CD4-positive, CD25-positive, alpha-beta regulatory T cell (primary cell): ENCODE measurements at regions not wholly inside any gene's neighbourhood (a gene's known extent, or its start where the extent isn't known, plus 50 kb on each side); places are given as distances from the start of the nearest gene placed in this dataset.

Source experiments
- ATAC-seq, 2 donors: fragments of 150-1000 bp; cut with Tn5 transposase; one replicate each; pipeline ENCODE4 v1.10.0; 2021; ENCODE audit warnings: low read depth in 2 of 2, moderate number of reproducible peaks in 2 of 2, moderate library complexity in 1 of 2
- DNase-seq, 3 donors: peaks; one replicate each; pipeline versions ENCODE4 v3.0.0 to v3.0.0-alpha.2; 2012 to 2022; ENCODE audit warnings: mixed read lengths in 1 of 3
- H3K27ac ChIP-seq: one replicate; pipeline ENCODE4 v1.7.0; 2013; ENCODE audit warnings: mild to moderate bottlenecking, low read length; ENCODE audit not compliant: insufficient read depth, poor library complexity, severe bottlenecking
- H3K27me3 ChIP-seq: one replicate; pipeline ENCODE4 v1.7.0; 2013; ENCODE audit warnings: low read length; ENCODE audit not compliant: control insufficient read depth, insufficient read depth
- H3K36me3 ChIP-seq: one replicate; pipeline ENCODE4 v1.7.0; 2013; ENCODE audit warnings: mild to moderate bottlenecking, low read length, moderate library complexity; ENCODE audit not compliant: control insufficient read depth, insufficient read depth
- H3K4me1 ChIP-seq: 2 replicates; pipeline ENCODE4 v1.7.0; 2013; ENCODE audit warnings: mild to moderate bottlenecking, low read length; ENCODE audit not compliant: insufficient read depth, control insufficient read depth, poor library complexity, severe bottlenecking
- H3K4me3 ChIP-seq: one replicate; pipeline ENCODE4 v1.7.0; 2013; ENCODE audit warnings: low read depth, mild to moderate bottlenecking, low read length, moderate library complexity
- H3K9me3 ChIP-seq, 2 experiments: 1 replicate in 1 of 2; 2 replicates in 1 of 2; pipeline ENCODE4 v1.7.0; 2013; ENCODE audit warnings: low read length in 2 of 2, mild to moderate bottlenecking in 1 of 2, moderate library complexity in 1 of 2; ENCODE audit not compliant: control insufficient read depth in 2 of 2
- H3K27ac Mint-ChIP-seq, 3 donors: one replicate each; pipeline ENCODE4 v1.8.0; 2020 to 2022; ENCODE audit warnings: mild to moderate bottlenecking in 3 of 3, mixed read lengths in 3 of 3, moderate library complexity in 2 of 3
- H3K27me3 Mint-ChIP-seq: one replicate; pipeline ENCODE4 v1.8.0; 2022; ENCODE audit warnings: mild to moderate bottlenecking, mixed read lengths
- H3K36me3 Mint-ChIP-seq: one replicate; pipeline ENCODE4 v1.8.0; 2020; ENCODE audit warnings: mixed read lengths
- H3K4me1 Mint-ChIP-seq, 4 donors: one replicate each; pipeline ENCODE4 v1.8.0; 2020 to 2022; ENCODE audit warnings: mixed read lengths in 4 of 4, mild to moderate bottlenecking in 1 of 4
- H3K4me3 Mint-ChIP-seq, 4 donors: one replicate each; pipeline ENCODE4 v1.8.0; 2020 to 2022; ENCODE audit warnings: mild to moderate bottlenecking in 4 of 4, mixed read lengths in 4 of 4, moderate library complexity in 3 of 4
- H3K9me3 Mint-ChIP-seq, 7 donors: one replicate each; pipeline ENCODE4 v1.8.0; 2020 to 2022; ENCODE audit warnings: mixed read lengths in 7 of 7, mild to moderate bottlenecking in 3 of 7, moderate library complexity in 2 of 7

DNA sequence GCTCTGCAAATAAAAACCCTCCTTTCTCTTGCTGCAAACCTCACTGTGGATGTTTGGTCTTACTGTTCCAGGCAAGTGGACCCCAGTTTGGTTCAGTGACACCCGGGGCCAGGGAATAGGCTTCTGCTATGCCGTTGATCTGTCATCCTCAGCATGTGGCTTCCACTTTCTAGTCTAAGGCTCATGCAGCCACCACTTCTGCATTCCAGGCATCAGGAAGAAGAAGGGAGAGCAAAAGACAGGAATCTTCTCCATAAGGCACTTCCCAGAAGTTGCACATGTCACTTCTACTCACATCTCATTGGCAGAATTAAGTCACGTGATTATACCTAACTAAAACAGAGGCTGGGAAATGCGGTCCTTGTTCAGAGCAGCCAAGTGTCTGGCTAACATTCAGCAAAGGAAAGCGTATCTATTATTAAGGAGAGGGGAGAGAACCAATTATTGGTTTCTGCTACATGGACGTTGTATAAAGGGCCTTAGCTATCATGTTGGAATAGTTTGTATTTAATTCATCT is 173.6 kb upstream of the PFN2 start:
- peaks cover 4% of the 10 kb centered on the region for H3K27me3 Mint-ChIP-seq
- H3K4me1 Mint-ChIP-seq, result no peaks in the 10 kb centered on the region
- no peaks in the 10 kb centered on the region for H3K36me3 Mint-ChIP-seq
- ATAC-seq, result no peak
- Histone ChIP-seq H3K9me3 (no peaks in the 10 kb centered on the region), H3K27me3 (peaks cover 3% of the 10 kb centered on the region), H3K4me1 (no peaks in the 10 kb centered on the region), H3K27ac (no peak overlapping the region), H3K36me3 (no peaks in the 10 kb centered on the region), H3K4me3 (no peak overlapping the region)
- H3K4me3 Mint-ChIP-seq, result no peak overlapping the region
- no peak for DNase-seq
- H3K27ac Mint-ChIP-seq, result no peak overlapping the region
- no peaks in the 10 kb centered on the region for H3K9me3 Mint-ChIP-seq

DNA sequence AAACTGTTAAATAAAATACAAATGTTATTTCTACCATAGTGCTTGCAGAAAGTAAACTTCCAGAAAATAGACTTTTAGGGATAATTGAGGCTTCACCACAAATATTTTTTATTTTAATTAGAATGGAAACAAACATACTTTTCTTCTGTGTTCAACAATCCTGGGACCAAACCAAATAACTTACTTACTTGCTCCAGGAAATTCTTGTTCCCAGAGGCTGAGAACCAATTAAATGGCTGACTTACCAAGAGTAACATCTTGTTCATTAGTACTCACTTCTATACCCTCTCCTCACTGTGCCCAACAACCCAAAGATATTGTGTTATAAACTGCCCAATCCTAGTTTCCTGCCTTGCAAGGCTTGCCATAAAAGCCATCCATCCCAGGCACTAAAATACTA is 172.2 kb upstream of the PFN2 start:
- no peak for ATAC-seq
- Histone ChIP-seq H3K27ac (no peak overlapping the region), H3K36me3 (no peaks in the 10 kb centered on the region), H3K9me3 (no peaks in the 10 kb centered on the region), H3K27me3 (no peaks in the 10 kb centered on the region), H3K4me1 (no peaks in the 10 kb centered on the region), H3K4me3 (no peak overlapping the region)
- Mint-ChIP-seq H3K36me3 (no peaks in the 10 kb centered on the region), H3K27ac (no peak overlapping the region), H3K4me1 (no peaks in the 10 kb centered on the region), H3K9me3 (no peaks in the 10 kb centered on the region), H3K4me3 (no peak overlapping the region), H3K27me3 (peaks cover 4% of the 10 kb centered on the region)
- no peak for DNase-seq

- DNase-seq (no peak), ATAC-seq (no peak)
- Mint-ChIP-seq H3K36me3 (no peaks in the 10 kb centered on the region), H3K9me3 (peaks cover 0 to 3% (median 0%) of the 10 kb centered on the region in 7 donors), H3K4me1 (no peaks in the 10 kb centered on the region), H3K4me3 (no peak overlapping the region), H3K27me3 (peaks cover 4% of the 10 kb centered on the region), H3K27ac (no peak overlapping the region)
- Histone ChIP-seq H3K9me3 (no peaks in the 10 kb centered on the region), H3K36me3 (no peaks in the 10 kb centered on the region), H3K27me3 (peaks cover 4% of the 10 kb centered on the region), H3K27ac (no peak overlapping the region), H3K4me1 (no peaks in the 10 kb centered on the region), H3K4me3 (no peak overlapping the region)
These were observed 171.2 kb upstream of the PFN2 start for GRCh38 chr3:150141790-150142326.

GRCh38 chr3:150140614-150141321 is 170.1 kb upstream of the PFN2 start:
- H3K4me1 ChIP-seq, result no peaks in the 10 kb centered on the region
- H3K4me1 Mint-ChIP-seq, result no peaks in the 10 kb centered on the region
- H3K9me3 ChIP-seq, result no peaks in the 10 kb centered on the region
- no peaks in the 10 kb centered on the region for H3K36me3 ChIP-seq
- H3K27me3 ChIP-seq, result peaks cover 4% of the 10 kb centered on the region
- no peak for ATAC-seq
- no peak overlapping the region for H3K27ac Mint-ChIP-seq
- DNase-seq, result no peak
- no peak overlapping the region for H3K4me3 ChIP-seq
- H3K27ac ChIP-seq, result no peak overlapping the region
- no peak overlapping the region for H3K4me3 Mint-ChIP-seq
- H3K27me3 Mint-ChIP-seq, result peaks cover 4% of the 10 kb centered on the region
- no peaks in the 10 kb centered on the region for H3K36me3 Mint-ChIP-seq
- peaks cover 0 to 4% (median 0%) of the 10 kb centered on the region in 7 donors for H3K9me3 Mint-ChIP-seq

DNA sequence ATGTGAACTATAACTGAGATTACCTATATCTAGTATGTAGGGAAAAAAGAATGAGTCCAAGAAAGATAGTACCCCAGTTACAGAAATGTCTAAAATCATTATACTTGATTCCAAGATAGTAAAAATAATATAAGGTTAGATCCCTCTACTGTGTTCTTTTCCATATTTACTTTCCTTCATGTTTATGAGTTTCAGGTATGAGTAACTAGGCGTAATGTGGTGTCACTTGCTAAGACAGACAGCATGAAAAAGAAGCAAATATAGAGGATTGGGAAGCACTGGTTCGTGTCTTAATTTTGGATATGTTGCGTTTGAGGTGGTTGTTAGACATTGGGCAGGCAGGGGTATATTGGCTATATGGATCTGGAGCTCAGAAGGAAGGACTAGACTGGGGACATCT is 168.1 kb upstream of the PFN2 start:
- no peak for ATAC-seq
- no peaks in the 10 kb centered on the region for H3K4me1 Mint-ChIP-seq
- peaks cover 4% of the 10 kb centered on the region for H3K27me3 Mint-ChIP-seq
- no peaks in the 10 kb centered on the region for H3K36me3 Mint-ChIP-seq
- peaks cover 0 to 4% (median 0%) of the 10 kb centered on the region in 7 donors for H3K9me3 Mint-ChIP-seq
- no peak overlapping the region for H3K4me3 Mint-ChIP-seq
- H3K9me3 ChIP-seq, result no peaks in the 10 kb centered on the region
- H3K4me3 ChIP-seq, result no peak overlapping the region
- no peaks in the 10 kb centered on the region for H3K4me1 ChIP-seq
- DNase-seq, result no peak
- H3K27ac ChIP-seq, result no peak overlapping the region
- no peaks in the 10 kb centered on the region for H3K36me3 ChIP-seq
- H3K27ac Mint-ChIP-seq, result no peak overlapping the region
- peaks cover 4% of the 10 kb centered on the region for H3K27me3 ChIP-seq

DNA sequence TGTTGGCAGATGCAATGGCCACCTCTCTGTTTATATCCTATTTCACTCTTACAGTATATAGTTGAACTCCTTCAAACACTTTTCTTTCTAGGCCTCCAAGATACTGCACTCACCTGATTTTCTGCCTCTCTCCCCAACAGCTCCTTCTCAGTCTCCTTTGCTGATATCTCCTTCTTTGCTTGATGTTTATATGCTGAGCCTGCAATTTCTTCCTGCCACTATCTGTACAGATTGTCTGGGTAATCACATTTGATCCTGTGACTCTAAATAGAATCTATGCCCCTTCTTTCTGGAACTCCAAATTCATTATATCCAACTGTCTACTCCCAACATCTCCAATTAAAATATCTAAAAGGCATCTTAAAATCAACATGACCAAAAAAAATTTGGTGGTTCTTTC is 165.5 kb upstream of the PFN2 start:
- DNase-seq, result no peak
- no peak overlapping the region for H3K4me3 Mint-ChIP-seq
- peaks cover 0 to 4% (median 0%) of the 10 kb centered on the region in 7 donors for H3K9me3 Mint-ChIP-seq
- Histone ChIP-seq H3K36me3 (no peaks in the 10 kb centered on the region), H3K27ac (no peak overlapping the region), H3K9me3 (no peaks in the 10 kb centered on the region), H3K4me3 (no peak overlapping the region), H3K4me1 (no peaks in the 10 kb centered on the region), H3K27me3 (peaks cover 4% of the 10 kb centered on the region)
- H3K36me3 Mint-ChIP-seq, result no peaks in the 10 kb centered on the region
- H3K27me3 Mint-ChIP-seq, result peaks cover 7% of the 10 kb centered on the region
- no peaks in the 10 kb centered on the region for H3K4me1 Mint-ChIP-seq
- ATAC-seq, result no peak
- H3K27ac Mint-ChIP-seq, result no peak overlapping the region

DNA sequence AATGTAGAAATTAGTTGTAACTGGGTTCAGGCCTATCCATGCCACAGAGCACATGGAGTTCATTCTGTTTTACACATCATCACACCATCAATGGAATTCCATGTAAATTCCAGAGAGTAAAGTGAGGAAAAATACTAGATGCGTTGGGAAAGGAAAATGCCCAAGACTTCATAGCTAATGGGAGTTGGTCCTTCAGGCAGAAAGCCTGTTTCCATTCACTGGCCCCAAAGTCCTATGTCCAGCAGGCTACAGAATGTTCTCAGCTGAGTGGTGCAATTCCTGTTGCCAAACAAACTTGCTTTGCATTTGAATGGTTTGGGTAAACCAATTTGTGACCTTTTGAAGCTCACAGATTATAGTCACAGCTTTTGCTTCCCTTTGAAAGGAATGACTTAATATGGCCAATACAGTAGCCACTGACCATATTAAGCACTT is 164.6 kb upstream of the PFN2 start:
- H3K4me3 ChIP-seq, result no peak overlapping the region
- peaks cover 4% of the 10 kb centered on the region for H3K27me3 ChIP-seq
- no peaks in the 10 kb centered on the region for H3K36me3 ChIP-seq
- no peaks in the 10 kb centered on the region for H3K4me1 ChIP-seq
- no peaks in the 10 kb centered on the region for H3K4me1 Mint-ChIP-seq
- no peak for DNase-seq
- H3K27me3 Mint-ChIP-seq, result peaks cover 4% of the 10 kb centered on the region
- ATAC-seq, result no peak
- no peaks in the 10 kb centered on the region for H3K9me3 ChIP-seq
- no peak overlapping the region for H3K4me3 Mint-ChIP-seq
- H3K36me3 Mint-ChIP-seq, result no peaks in the 10 kb centered on the region
- peaks cover 0 to 4% (median 0%) of the 10 kb centered on the region in 7 donors for H3K9me3 Mint-ChIP-seq
- H3K27ac Mint-ChIP-seq, result no peak overlapping the region
- no peak overlapping the region for H3K27ac ChIP-seq

DNA sequence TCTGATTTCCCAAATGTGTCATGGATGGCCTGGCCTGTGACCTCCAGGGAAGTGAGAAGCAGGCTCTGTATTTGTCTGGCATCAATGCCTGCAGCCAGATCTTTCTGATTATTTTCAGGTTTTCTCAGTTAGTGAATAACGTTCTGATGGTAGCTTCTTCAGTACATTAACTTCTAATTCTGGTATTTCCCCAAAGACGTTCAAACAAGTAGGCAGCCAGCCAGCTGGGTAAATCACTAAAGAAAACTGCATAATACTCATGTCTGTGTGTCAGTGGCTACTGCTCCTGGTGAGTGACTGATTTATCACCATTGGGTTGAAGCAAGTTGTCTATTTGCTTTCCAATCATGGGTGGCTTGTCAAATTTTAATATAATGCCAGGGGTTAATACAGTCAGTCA is 162.6 kb upstream of the PFN2 start:
- Mint-ChIP-seq H3K27me3 (peaks cover 4% of the 10 kb centered on the region), H3K4me3 (no peak overlapping the region), H3K4me1 (no peaks in the 10 kb centered on the region), H3K9me3 (peaks cover 0 to 4% (median 0%) of the 10 kb centered on the region in 7 donors), H3K27ac (no peak overlapping the region), H3K36me3 (no peaks in the 10 kb centered on the region)
- no peak for ATAC-seq
- H3K4me1 ChIP-seq, result no peaks in the 10 kb centered on the region
- H3K27me3 ChIP-seq, result peaks cover 7% of the 10 kb centered on the region
- H3K27ac ChIP-seq, result no peak overlapping the region
- DNase-seq, result no peak
- H3K9me3 ChIP-seq, result no peaks in the 10 kb centered on the region
- H3K36me3 ChIP-seq, result no peaks in the 10 kb centered on the region
- H3K4me3 ChIP-seq, result no peak overlapping the region
